Osteocyte (in vitro differentiated cells): ENCODE measurements at regions not wholly inside any gene's neighbourhood (a gene's known extent, or its start where the extent isn't known, plus 50 kb on each side); places are given as distances from the start of the nearest gene placed in this dataset.

Experiments used
- DNase-seq: peaks from one replicate; pipeline ENCODE4 v3.0.0; 2021; ENCODE audit warnings: mixed read lengths; ENCODE audit not compliant: unreplicated experiment; ENCODE audit errors: extremely low spot score
- H3K27ac Mint-ChIP-seq: one replicate; pipeline ENCODE4 v1.8.0; 2021; ENCODE audit warnings: mild to moderate bottlenecking, mixed read lengths; ENCODE audit not compliant: unreplicated experiment
- H3K27me3 Mint-ChIP-seq: one replicate; pipeline ENCODE4 v1.8.0; 2021; ENCODE audit warnings: mixed read lengths; ENCODE audit not compliant: unreplicated experiment
- H3K36me3 Mint-ChIP-seq: one replicate; pipeline ENCODE4 v1.8.0; 2021; ENCODE audit warnings: mixed read lengths; ENCODE audit not compliant: unreplicated experiment
- H3K4me1 Mint-ChIP-seq: one replicate; pipeline ENCODE4 v1.8.0; 2021; ENCODE audit warnings: mixed read lengths; ENCODE audit not compliant: unreplicated experiment
- H3K4me3 Mint-ChIP-seq: one replicate; pipeline ENCODE4 v1.8.0; 2021; ENCODE audit warnings: mild to moderate bottlenecking, moderate library complexity, mixed read lengths; ENCODE audit not compliant: unreplicated experiment
- H3K9me3 Mint-ChIP-seq: one replicate; pipeline ENCODE4 v1.8.0; 2021; ENCODE audit warnings: mixed read lengths; ENCODE audit not compliant: unreplicated experiment
- TF ChIP-seq, protein P1 (sequence below): fragments of 200-600 bp; sonication (generic); IDR thresholded peaks from 2 replicates; pipeline ENCODE4 v1.5.0; 2021; ENCODE audit warnings: antibody characterized with exemption, mild to moderate bottlenecking, moderate library complexity

DNA sequence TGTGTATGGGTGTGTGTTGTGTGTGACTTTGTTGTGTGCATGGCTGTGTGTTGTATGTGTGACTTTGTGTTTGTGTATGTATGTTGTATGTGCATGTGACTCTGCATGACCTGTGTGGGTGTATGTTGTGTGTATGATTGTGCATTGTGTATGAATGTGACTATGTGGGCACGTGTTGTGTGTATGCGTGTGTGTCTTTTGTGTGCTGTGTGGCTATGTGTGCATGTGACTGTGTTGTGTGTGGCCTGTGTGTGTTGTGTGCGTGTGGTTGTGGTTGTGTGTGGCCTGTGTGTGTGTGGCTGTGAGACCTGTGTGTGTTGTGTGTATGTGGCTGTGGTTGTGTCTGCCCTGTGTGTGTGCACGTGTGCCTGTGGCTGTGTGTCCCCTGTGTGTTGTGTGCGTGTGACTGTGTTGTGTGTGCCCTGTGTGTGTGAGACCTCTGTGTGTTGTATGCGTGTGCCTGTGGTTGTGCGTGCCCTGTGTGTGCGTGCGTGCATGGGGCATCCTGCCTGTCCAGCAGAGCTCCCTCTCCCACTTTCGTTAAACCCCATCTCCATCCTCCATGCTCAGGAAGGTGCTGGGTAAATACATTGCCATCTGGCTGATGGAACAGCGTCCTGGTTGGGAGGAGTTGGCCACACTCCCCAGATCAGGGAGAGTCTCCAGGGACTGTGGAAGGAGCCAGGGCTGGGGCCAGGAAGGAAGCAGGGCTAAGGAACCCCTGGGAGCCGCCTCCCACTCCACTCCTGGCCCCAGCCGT is 90.1 kb upstream of the GSE1 start:
- no peaks in the 10 kb centered on the region for H3K27me3 Mint-ChIP-seq
- H3K36me3 Mint-ChIP-seq, result no peaks in the 10 kb centered on the region
- H3K4me1 Mint-ChIP-seq, result peaks cover 43% of the 10 kb centered on the region
- H3K4me3 Mint-ChIP-seq, result no peak overlapping the region
- DNase-seq, result no peak
- no peaks in the 10 kb centered on the region for H3K9me3 Mint-ChIP-seq
- TF ChIP-seq, protein P1, sequence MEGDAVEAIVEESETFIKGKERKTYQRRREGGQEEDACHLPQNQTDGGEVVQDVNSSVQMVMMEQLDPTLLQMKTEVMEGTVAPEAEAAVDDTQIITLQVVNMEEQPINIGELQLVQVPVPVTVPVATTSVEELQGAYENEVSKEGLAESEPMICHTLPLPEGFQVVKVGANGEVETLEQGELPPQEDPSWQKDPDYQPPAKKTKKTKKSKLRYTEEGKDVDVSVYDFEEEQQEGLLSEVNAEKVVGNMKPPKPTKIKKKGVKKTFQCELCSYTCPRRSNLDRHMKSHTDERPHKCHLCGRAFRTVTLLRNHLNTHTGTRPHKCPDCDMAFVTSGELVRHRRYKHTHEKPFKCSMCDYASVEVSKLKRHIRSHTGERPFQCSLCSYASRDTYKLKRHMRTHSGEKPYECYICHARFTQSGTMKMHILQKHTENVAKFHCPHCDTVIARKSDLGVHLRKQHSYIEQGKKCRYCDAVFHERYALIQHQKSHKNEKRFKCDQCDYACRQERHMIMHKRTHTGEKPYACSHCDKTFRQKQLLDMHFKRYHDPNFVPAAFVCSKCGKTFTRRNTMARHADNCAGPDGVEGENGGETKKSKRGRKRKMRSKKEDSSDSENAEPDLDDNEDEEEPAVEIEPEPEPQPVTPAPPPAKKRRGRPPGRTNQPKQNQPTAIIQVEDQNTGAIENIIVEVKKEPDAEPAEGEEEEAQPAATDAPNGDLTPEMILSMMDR, result no peak
- H3K27ac Mint-ChIP-seq, result peak overlapping the region; percentile 61

DNA sequence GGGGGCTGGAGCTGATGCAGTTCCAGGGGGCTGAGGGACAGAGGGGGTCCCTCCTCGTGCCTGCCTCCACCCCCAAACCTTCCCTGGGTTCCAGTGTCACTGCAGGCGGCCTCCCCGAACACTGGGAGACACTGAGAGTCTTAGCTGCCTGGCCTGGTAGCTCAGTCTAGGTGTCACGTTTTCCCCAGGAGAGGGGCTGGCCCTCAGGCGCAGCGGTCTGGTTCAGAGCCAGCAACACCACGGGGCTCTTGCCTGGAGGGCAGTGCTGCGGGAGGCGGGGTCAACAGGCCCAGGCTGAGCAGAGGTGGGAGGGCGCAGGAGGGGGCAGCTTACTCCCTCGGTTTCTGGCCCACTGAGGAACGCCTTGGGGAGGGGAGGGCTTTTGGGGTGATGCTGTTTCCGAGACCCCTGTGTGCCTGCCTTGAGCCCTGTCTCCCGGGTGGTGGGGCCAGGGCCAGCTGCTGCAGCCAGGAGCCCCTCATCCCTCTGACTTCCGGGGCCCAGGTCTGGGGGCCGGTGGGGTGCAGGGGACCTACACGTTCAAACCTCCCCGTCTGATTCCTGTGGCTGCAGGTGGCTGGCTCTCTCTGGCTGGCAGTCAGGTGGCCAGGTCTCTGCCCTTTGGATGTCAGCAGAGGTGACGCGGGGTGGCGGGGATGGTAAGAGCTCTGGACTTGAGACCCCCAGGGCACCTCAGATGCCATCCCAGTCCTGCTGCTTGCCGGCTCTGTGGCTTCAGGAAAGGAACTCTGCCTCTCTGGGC is 89.3 kb upstream of the GSE1 start:
- Mint-ChIP-seq H3K4me3 (no peak overlapping the region), H3K9me3 (no peaks in the 10 kb centered on the region), H3K27me3 (no peaks in the 10 kb centered on the region), H3K36me3 (no peaks in the 10 kb centered on the region), H3K4me1 (peaks cover 43% of the 10 kb centered on the region), H3K27ac (peak overlapping the region; percentile 87)
- TF ChIP-seq, protein P1, result no peak
- peak; percentile 92 for DNase-seq

DNA sequence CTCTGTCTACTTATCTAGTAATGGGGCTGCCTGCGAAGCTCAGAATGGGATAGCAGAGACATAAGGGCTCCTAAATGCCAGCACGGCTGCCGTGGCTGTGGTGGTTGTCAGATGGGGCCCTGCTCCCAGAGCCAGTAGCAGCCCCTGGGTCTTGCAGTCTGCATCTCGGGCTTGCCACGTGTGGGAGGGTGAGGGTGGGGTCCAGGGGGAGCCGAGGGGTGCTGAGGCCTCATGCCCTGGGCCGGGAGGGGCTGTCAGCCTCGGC is 88.8 kb upstream of the GSE1 start:
- DNase-seq, result no peak
- H3K27ac Mint-ChIP-seq, result peak overlapping the region; percentile 87
- TF ChIP-seq, protein P1, result no peak
- no peaks in the 10 kb centered on the region for H3K27me3 Mint-ChIP-seq
- H3K4me3 Mint-ChIP-seq, result no peak overlapping the region
- H3K9me3 Mint-ChIP-seq, result no peaks in the 10 kb centered on the region
- H3K36me3 Mint-ChIP-seq, result no peaks in the 10 kb centered on the region
- peaks cover 43% of the 10 kb centered on the region for H3K4me1 Mint-ChIP-seq

DNA sequence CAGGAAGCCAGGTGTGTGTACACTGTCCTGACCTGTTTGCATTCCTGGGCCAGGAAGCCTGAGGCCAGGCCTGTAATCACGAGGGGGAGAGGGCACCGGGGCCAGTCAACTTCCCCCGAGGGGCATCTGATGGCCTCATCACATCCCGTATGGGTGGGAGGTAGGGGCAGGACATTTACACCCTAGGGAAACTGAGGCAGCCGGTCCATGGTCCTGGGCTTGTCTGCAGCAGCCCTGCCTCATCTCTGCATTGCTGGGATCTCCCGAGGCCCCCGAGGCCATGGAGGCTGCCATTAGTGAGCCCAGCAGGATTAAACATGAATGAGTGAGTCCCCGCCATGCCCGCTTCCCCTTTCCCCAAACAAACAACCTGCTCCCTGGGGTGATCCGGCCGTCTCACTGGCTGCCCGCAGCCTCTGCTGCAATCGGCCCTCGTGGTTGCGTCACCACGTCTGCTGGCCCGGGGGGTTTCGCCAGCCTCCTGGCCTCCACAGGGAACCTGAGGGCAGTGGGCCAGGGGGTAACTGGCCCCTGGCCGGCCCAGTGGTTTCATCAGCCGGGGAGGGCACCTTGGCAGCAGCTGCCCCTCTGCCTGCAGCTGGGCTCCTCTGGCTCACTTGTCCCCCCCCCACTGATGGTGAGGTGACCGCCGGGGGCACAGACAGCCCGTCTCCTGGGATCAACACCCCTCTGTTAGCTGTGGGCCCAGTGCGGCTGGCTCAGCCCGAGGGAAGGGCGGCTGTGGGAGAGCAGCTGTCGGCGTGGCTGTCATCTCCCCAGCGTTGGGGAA is 88.3 kb upstream of the GSE1 start:
- Mint-ChIP-seq H3K27ac (peak overlapping the region; percentile 87), H3K4me1 (peaks cover 45% of the 10 kb centered on the region), H3K36me3 (no peaks in the 10 kb centered on the region), H3K9me3 (no peaks in the 10 kb centered on the region), H3K27me3 (no peaks in the 10 kb centered on the region), H3K4me3 (peak overlapping the region; percentile 14)
- TF ChIP-seq, protein P1, result no peak
- DNase-seq, result peak; percentile 92
